ENCODE measurements at regions not wholly inside any gene's neighbourhood (a gene's known extent, or its start where the extent isn't known, plus 50 kb on each side); places are given as distances from the start of the nearest gene placed in this dataset.

DNA sequence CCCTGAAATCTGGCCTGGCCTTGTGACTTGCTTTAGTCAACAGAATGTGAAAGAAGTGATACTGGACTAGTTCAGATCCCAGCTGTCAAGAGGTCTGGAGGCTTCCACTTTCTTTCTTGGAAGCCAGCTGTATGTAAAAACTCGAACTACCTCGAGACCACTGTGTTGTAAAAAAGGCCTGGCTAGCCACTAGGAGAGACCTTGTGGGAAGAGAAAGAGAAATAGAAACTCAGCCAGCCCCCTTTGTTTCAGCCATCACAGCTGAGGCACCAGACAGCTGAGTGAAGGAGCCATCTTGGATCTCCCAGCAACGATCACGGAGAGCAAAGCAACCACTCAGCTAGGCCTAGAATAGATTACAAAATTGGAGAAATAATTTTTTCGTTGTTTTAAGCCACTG, 324.9 kb upstream of the TCF4 start:
- DNase-seq: no peak

DNA sequence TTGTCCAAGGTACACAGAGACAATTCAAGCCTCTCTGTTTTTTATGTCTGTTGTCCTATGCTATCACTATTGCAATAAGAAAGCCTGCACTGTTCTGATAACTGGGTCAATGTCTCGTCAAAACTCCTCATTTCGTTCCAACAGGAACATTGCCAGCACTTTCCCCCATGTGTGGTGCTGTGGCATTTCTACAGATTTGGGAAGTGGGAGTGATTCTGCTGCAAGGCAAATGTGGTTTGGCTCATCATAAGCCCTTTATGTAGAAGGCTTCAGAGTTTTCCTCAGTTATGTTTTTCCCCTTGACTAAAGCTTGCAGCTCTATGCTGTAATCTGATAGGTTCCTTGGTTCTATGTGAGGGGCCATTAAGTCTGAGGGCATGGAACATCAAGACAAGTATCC, 324.1 kb upstream of the TCF4 start:
- DNase-seq: no peak

DNA sequence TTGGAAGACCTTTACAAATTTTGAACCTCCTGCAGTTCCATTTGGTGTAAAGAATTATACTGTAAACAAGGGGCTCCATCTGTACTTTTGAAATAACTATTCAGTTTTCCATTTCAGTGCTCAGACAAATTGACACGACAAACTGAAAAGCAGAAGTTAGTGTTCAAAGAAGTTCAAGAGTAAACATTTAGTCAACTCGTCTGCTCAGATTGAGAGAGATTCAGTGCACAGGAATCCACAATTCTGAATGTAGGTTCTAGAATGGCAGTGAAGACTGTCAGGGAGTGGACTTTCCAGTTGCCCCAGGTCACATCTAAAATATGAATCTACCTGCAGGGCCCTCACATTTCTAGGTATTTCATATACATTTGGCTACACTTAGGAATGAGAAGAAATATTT, 322.3 kb upstream of the TCF4 start:
- no peak for DNase-seq

DNA sequence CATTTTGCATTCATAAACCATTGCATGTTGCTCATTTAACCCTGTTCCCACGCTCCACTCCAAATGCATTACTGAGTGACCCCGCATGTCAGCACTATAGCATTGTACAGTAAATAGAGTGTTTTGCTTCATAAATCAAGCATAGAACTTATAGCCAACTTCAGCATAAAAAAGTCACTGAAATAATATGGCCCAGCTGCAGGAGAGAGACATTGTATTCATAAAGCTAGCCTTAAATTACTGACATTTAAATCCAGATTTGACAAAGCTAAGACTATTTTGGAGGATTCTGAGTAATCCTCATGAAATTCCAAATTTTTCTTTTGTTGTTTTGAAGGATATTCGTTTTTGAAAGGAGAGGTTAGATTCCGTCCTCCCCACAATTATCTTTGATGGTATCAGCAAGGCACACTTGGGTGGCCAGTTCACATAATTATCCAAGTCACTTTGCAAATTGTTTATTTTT, 320.9 kb upstream of the TCF4 start:
- no peak for DNase-seq

DNA sequence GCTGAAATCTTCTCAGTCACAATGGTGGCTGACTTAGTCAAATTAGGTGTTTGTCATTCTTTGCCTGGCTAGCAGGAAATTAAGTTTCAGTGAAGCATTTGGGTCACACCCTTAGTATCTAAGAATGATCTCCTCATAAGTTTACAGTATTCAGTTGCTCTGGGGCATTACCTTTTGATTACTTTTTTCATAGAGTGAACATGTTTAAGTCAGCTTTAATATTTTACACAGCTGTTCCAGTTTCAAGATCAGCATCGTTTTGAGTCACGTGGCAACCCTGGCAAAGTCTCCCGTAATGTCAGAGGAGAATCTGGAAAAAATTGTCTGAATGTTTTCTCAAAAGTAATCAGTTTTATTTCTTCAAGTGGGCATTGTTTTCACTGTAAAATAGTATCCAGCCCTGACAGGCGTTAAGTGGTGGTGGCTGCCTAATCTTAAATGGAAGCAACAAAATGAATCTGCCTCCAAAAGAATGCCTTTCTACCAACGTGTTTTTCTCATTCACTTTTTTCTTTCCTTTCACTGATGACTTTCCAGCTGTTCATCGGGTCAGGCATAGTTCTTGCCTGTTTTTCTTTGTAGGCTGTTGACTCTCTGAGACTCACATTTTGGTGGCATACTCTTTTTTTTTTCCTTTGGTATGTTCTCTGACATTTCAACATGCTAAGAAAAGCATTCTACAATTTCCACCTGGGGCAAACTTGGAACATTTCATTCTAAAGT, 319.6 kb upstream of the TCF4 start:
- no peak for DNase-seq

GRCh38 chr18:55906536-55906935, 318.5 kb upstream of the TCF4 start:
- DNase-seq: no peak

DNA sequence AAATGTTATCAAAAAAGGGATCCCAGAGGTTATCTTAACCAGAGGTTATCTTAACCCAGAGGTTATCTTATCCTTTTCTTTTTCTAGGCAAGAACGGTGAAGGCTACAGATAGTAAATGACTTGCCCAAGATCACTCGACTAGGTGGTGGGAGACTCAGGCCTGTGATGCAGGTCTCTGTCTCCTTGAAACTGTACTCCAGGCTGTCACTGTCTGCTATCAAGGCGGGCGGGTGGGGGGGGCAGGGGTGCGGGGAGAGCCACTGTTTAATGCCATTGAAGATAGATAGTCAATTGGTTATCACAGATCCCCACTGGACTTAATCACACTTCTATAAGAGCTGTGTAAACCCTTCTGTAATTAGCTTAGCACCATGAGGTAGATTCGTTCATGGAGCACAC, 315.9 kb upstream of the TCF4 start:
- DNase-seq: no peak

GRCh38 chr18:55900380-55900779, 312.4 kb upstream of the TCF4 start:
- DNase-seq: no peak

DNA sequence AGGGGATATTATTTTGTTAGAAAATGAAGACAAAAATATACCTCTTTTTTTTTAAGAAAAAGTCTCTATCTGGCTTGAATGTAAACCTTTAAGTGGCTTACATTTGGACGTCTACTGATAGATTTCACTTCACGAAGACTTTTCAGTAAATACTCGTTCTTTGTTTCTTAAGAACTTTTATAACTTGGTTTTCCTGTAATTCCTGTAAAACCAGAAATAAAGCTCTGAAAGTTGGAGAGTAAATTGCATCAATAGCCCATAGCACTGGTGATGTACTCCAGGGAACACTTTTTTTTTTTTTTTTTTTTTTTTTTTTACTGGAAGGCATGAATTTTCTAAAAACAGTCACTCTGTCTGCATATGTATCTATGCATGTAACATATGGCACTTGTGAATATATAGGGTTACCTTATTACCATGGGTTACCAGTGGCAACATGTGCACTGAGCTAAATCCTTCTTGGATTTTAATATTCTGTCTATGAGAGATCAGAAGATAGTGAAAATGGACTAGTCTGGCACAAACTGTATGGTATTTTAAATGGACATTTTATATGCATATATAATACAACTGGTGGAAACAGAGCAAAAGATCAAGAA, 309.2 kb upstream of the TCF4 start:
- no peak for DNase-seq

GRCh38 chr18:55893948-55894347, 306.0 kb upstream of the TCF4 start:
- DNase-seq: no peak

GRCh38 chr18:55892862-55893813, 305.1 kb upstream of the TCF4 start:
- DNase-seq: peak; percentile 28

GRCh38 chr18:55886886-55887285, 298.9 kb upstream of the TCF4 start:
- DNase-seq: no peak

DNA sequence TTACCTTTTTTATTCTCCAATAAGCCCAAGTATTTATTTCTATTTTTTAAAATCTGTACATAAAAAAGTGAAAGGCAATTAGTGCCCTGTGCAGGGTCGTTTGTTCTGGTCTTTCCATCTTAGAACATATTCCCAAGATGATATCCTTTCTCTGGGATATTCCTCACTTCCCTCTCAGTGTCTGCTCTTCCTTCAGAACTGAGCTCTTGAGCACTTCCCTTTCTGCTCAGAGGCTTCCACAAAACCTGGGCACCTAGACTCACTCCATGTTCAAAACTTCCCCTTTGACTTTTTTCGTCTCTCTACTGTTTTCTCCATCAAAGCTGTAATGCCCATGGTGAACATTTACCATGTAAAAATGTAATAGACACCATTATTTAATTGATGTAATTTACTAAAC, 296.5 kb upstream of the TCF4 start:
- DNase-seq: no peak

GRCh38 chr18:55880617-55881016, 292.6 kb upstream of the TCF4 start:
- no peak for DNase-seq

GRCh38 chr18:55879331-55879730, 291.3 kb upstream of the TCF4 start:
- no peak for DNase-seq

DNA sequence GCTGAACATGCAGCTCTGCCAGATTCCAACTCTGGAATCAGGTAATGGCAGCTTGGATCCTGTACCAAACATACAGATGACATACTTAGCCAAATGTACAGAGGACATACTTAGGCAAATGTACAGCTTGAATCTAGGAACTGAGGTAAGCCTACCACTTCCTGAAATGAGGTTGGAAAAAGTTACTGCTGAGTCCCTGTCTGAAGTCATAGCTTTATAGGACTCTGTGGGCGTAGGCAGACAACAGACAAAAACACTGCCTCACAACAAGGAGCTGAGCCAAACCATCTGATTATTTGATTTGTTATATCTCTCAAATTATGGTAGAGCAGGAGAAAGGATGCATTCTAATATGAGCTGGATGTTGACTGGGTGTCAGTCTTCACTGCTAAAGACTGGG, 290.2 kb upstream of the TCF4 start:
- no peak for DNase-seq

DNA sequence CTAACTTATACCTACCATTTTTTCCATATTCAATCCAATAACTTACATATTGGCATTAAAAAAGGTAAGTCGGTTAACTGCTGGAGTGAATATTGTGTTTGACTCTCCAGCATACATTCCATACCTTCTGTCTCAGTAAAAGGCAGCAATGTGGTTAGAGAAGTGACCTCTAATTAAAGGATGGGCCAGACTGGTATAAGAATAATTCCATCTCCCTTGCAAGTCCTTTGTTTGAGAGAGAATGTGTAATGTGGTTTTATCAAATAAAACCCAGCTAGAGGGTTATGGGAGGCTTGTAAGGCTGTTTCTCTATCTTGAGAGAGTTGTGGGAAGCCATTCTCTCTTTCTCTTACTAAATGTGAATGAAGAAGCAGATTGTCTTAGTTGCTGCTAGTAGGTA, 289.3 kb upstream of the TCF4 start:
- no peak for DNase-seq

GRCh38 chr18:55876254-55876653, 288.3 kb upstream of the TCF4 start:
- DNase-seq: no peak

- no peak for DNase-seq
Measured at GRCh38 chr18:55875371-55875901, 287.4 kb upstream of the TCF4 start.

DNA sequence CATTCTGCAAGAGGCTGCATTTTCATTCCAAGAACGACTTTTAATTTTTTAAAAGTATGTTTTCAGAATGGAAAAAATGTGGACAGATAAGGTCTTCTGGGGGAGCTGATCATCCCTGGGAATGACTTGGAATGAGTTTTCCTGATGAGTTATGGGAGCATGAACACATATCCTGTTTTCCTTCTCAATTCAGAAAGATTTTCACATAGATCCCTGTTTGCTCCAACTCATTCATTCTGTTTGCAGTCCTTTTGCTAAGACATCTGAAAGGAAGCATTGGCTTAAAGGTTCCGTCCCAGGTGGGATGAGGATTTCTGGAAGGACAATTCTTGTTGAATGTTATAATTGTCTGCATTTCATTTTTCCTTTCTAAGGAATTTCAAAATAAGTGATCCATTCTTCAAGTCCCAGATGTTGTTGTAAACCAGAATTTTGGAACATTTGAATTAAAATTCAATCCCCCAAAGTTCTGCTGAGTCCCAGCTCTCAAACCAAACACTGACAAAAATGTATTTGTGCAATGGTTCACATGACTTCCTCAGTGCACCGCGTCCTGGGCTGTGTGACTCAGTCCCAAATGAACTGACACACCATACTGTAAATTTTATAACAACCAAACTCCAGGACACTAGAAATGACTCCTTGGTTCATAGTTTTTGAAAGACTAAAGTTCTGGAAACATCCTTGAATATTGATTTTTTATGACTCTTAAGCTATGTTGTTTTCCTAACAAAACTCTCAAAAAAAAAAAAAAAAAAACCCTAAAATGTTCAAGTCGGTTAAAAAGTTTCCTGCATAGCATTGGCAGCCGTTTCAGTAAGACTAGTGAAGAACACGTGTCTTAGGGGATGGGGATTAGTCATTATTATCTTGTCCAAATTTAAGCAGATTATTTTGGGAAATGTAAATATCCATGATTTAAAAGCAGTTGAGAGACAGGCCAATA, 281.8 kb upstream of the TCF4 start:
- DNase-seq: no peak

GRCh38 chr18:55868909-55869308, 280.9 kb upstream of the TCF4 start:
- no peak for DNase-seq

DNA sequence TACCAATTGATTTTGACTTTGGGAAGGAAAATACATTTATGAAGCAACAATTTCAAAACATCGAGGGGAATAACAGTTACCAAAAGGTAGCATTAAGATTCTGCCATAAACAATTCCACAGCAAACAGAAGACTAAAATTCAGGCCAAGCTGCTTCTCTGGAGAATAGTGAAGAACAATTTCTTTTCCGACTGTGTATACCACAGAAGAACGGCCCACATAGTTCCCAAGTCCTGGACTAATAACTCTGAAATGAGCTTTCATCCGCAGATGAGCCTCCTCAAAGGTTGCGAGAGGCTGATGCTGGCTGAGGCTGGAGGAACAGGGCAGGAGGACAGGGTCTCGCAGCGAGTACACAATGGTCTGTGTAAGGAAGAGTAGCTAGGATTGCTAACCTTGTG, 278.9 kb upstream of the TCF4 start:
- DNase-seq: no peak
